ENCODE measurements at regions not wholly inside any gene's neighbourhood (a gene's known extent, or its start where the extent isn't known, plus 50 kb on each side); places are given as distances from the start of the nearest gene placed in this dataset.
"Not testable (repeated sequence)": the region's sequence is repeated elsewhere in the genome, so short reads cannot be mapped to it uniquely, and the experiment has no call there.

DNA sequence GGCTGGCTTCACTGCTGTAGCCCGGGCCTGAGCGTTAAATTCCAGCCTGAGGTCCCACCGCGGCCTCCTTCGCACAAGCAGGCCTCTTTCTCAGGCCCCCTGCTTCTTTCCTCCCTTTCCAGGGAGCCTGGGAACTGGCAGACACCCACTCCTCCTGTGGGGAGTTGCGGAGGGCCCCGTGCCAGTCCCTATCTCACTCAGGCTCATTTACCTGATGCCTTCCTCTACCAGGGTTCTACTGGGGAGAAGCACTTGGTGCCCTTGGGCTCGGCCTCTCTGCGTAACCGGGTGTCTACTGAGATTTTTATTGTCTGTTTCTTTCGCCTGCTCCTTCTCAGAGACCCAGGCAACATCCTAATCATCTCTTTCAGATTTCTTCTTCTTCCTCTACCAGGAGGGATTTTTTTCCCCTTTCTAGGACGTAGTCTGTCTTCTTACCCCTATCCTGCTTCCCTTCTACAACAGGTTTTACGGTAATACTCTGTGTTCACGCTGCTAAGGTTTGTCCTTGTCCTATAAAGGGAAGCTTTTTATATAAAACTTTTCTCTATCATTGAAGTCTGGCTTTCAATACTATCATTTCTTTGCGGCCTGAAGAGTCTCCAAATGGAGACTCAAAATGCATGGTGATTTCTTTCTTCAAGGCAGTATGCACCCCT lies 135.4 kb upstream of the GPR12 start:
- DNase-seq (ENCODE audit: low read depth in 3 of 3): no peak

DNA sequence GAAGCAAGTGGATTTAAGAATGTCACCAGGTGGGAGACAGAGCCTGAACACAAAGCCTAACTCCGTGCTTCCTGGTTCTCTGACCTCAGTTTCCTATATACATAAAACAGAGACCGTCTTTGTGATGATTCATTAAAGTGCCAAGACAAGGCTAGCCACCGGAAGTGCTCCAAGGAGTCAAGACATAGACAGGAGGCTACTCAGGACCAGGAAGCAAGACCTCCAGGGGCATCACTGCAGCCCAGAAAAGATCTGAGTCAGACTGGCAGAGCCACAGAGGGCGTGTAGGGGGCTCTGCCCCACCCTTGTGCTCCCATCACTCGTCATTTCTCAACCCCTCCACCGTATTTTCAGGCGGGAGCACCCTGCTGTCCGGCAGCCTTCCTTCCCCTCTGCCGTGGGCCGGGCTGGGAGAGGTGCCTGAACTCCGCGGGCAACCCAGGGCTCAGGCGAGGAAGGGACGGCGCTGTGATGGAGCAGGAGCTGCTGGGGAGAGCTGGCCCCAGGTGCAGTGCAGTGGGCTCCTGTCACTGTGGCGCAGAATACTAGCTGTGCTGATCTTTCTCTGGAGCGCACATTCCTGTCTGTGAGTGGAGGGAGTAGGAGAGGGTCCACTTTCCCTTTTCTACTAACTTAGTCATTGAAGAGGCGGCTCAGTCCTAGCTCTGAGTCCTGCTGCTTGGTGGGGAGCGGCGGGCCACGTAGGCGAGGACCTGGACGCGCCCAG lies 134.7 kb upstream of the GPR12 start:
- no peak for DNase-seq (ENCODE audit: low read depth in 3 of 3)

DNA sequence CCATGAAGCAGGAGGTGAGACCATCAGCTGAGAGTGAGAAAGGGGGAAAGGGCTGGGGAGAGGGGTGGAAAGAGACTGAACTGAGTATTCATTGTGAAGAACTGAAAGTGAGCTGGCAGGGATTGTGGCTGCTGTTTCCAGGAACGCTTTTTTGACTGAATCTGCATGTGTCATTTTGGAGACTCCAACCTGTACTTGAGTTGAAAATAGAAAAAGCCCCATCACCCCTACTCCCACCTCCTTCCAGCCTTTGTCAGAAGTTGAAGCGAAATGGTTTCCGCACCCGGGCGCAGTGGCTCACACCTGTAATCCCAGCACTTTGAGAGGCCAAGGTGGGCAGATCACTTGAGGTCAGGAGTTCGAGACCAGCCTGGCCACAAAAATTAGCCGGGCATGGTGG lies 128.0 kb upstream of the GPR12 start:
- DNase-seq (ENCODE audit: low read depth in 3 of 3): no peak

DNA sequence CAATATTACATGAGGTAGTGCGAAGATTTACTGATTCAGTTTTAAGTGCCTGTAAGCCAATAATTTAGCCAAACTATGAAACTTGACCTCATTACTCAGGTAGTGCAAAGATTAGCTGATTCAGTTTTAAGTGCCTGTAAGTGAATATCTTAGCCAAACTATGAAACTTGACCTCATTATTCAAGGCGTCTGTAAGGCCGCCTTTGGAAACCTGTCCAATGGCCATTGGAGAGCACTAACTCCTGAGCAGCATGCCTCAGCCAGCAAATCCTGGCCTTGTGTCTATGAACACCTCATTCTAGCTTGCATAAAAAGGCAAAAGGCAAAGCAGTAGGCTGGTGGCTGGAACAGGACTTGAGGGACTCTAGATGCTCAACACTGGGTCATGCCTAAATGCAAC lies 127.0 kb upstream of the GPR12 start:
- DNase-seq (ENCODE audit: low read depth in 3 of 3): no peak

DNA sequence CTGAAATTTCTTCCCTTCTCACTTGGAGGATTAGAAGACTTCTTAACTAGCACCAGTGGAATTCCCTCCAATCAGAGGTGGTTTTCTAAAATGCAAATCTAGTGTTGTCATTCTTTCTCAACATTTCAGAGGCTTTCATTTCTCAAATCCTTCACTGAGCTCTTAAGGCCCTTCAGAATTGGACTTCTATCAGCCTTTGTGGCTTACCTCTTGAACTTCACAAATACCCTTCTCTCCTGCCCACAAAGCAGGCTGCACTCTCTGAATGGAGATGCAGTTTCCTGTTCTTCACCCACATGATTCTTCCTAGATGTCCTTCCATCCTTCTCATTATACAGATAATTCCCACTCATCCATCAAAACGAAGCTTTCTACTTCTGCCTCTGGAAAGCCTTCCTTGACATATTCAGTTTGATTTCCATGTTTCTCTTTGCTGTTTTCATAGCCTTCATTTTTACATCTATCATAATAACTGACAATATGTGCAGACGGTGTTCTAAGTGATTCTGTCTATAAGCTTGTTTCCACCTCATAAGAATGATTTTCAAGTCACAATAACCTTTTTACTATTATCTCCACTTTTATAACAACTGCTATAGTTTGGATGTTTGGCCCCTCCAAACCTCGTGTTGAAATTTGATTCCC lies 123.1 kb upstream of the GPR12 start:
- DNase-seq (ENCODE audit: low read depth in 3 of 3): no peak

DNA sequence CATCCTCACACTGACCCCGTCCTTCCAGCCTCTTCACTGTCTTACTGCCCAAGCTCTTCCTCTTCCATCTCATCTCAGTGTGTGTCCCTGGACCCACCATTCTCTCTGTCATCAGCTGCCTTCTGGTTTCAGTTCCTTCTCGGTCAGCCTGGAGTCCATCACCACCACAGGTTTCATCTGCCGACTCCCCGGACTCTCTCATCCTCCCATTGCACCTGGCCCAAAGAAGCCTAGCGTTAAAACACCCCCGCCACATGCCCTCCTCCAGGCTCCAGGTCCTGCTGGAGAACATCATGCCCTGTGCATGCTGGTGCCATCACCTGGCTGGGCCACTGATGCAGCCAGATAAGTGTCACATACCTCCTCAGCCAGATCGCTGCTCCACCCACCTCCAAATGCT lies 122.1 kb upstream of the GPR12 start:
- DNase-seq (ENCODE audit: low read depth in 3 of 3): no peak

DNA sequence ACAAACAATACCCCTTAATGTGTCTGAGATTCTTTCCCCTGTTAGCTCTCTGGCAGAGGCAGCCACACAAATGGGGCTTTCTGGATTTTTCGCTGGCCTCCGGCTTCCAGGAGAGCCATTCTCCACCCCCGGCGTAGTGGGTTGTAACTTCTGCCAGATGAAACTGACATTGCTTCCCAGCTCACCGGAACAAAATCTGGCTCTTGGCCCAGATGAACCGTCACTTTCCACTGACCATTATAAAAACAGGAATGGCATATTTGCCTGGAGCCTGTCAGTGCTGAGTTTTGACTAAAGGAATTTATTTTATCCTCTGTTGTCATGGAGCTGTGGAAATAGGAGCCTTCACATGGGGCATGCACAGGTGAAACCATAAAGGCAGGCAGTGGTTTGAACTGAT lies 120.6 kb upstream of the GPR12 start:
- no peak for DNase-seq (ENCODE audit: low read depth in 3 of 3)

DNA sequence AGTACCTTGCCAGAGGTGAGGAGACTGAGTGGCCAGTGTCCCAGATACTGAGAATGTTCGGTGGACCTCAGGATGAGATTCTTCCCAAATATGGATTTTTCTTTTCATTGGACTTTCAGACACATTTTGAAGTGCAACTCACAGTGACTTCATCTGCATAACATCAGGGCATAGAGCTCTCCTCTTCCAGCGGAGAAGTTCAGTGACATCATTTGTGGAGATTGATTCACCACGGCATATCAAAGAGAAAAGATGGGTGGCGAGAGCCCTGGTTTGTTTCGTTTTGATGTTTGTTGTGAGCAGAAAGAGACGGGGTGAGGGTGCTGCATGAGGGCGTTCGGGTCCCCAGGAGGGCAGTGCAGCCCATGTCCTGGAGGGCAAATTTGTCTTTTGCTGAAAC lies 120.1 kb upstream of the GPR12 start:
- no peak for DNase-seq (ENCODE audit: low read depth in 3 of 3)

DNA sequence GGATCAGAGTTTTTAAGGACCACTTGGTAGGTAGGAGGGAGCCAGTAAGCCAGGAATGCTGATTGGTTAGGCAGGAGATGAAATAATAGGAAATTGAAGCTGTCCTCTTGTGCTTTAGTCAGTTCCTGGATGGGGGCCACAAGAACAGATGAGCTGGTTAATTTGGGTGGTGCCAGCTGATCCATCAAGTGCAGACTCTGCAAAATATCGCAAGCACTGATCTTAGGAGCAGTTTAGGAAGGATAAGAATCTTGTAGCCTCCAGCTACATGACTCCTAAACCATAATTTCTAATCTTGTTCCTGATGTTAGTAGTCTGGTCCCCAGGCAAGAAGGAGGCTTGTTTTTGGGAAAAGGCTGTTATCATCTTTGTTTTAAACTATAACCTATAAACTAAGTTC lies 117.9 kb upstream of the GPR12 start:
- no peak for DNase-seq (ENCODE audit: low read depth in 3 of 3)

DNA sequence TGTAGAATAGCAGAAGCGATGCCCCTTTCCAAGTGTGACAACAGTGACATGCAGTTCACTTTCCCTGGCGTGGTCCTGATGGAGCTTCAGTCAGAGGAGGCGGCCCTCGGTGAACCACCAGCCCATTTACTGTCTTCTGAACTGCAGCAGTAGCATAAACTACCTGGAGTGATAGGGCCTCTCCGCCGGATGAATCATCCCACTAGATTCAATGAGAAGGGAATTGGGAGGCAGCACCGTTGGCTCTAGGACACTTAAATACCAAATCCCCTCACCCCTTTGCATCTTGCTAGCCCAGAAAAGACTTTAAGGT lies 112.8 kb upstream of the GPR12 start:
- no peak for DNase-seq (ENCODE audit: low read depth in 3 of 3)

DNA sequence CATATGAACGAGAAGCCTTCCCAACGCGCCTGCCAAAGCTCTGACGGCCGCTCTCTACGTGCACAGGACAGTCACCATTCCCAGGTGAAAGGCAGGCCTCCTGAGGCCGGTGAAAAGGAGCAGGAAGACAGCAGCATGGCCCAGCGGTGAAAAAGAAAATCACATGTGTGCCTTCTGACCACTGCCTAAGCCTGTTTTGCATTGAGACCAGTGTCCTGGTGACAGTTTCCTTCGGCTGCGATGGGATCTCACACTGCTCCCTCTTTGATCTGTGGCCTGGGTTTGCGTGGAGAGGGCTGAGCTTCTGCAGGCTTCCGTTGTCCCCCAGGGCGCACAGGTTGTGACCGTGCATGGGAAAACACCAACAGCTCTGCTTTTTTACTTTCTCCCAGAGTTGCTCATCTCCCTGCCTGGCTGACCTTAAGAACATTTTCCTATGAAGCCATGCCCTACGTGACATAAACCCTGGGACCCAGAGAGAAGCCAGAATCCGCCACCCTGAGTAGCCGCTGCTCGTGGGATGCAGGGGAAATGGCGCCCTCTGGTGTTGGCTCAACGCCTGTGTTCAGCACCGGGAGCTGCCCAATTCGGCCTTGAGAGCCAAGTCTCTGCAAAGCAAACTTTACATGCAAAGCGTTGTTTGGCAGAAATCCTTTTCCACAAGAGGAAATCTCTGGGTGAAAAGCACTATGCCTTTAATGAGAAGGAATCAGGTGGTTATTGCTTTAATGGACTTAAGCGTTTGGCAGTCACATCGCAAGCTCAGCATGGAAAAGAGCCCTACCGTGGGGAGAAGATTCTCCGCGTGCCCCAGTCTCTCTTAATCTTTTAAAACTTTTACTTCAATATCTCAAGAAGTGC lies 112.2 kb upstream of the GPR12 start:
- DNase-seq (ENCODE audit: low read depth in 3 of 3): peak; percentile 17 to 57 (median 19)

DNA sequence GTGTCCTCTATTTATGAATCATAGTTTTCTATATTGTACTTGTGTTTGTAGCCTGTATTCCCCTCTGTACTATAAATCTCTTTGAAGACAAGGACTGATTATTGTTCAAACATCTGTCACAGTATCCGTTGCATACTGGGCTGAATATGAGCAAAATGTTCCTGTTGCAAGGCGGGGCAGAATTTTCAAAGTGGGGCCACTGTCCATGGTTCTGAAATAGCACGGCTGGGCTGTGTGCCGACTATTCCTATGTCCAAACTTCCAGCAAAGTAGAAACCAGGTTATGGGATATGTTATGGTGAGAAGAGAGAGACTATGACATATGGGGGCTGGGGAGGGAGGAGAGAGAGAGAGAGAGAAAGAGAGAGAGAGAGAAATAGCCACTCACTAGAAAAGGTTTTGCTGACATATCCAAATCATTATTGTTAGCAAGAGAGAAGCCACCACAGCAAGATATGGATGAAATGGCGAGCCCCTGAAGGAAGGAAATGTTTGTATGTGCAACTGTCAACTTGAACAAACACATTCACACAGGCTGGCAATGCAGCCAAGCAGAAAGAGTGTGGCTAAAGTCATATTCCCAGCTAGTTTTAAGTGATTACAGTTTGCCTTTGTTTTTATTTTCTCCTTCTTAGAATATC lies 107.0 kb upstream of the GPR12 start:
- peak in 1 of 3 donors; percentile 8 for DNase-seq (ENCODE audit: low read depth in 3 of 3)

DNA sequence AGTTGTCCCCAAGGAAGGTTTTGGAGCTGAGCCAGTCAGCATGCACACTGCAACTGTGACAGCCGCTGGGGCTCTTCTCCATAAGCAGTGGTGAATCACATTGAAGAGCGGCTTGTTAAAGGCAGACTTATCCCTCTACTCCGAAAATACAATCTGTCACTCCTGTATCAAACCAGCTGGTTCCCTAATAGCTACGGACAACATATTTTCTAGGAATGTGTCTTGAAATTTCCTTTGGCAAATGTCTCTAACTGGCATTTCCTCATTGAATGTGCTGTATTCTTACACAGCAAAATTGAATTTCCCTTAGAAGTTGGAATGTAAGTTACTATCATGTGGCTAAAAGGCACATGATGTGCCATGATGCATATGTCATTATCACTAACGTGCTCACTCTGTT lies 104.0 kb upstream of the GPR12 start:
- no peak for DNase-seq (ENCODE audit: low read depth in 3 of 3)

DNA sequence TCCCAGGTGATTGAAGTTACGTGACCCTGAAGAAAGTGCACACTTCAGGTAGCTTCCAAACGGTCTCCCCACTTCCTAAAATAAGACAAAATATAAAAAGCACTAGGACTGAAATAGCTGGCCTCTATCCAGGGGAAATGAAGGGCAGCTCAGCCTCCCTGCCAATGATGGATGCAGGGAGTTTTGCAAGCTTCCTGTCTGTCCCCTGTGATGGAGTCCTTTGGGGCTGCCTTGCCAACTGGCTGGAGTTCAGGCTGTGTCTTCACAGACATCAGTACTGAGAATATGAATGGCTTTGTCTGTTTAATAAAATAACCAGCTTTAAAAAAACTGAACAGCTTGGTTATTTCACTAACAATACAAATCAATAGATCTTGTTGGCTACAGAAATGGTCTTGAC lies 101.4 kb upstream of the GPR12 start:
- no peak for DNase-seq (ENCODE audit: low read depth in 3 of 3)

DNA sequence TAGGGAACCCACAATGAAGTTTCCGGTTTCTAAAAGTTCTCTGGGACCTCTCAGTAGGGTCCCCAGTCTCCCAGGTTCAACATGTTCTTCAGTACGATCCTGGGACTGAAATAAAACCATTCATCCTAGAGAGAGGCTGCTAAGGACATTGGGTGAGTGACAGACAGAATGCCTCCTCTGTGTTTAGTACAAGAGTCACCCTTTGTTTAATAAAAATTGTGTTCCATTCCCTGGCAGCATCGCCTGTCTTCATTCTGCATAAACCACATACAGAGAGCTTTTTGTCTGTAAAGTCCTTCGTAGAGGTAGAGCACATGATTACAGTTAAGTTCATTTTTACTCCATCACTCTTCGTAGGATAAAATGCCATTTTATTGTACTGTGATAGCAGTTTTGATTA lies 95.3 kb upstream of the GPR12 start:
- no peak for DNase-seq (ENCODE audit: low read depth in 3 of 3)

DNA sequence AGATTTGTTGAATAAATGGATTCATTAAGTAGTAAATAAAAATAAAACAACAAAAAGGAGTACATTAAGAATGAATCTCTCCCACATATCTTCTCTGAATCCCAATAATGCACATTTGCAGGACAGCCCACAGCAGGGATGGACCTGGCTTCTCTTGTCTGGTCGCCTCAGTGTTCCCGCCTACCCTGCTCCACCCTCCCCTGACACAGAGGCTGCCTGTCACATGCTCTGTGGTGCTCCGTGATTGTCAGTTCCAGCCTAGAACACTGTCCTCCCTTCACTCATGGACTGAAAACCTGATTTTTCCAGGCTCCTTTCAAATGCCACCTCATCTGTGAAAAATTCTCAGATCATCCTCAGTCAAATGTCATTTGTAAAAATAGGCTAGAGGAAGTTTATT lies 94.5 kb upstream of the GPR12 start:
- DNase-seq (ENCODE audit: low read depth in 3 of 3): no peak

DNA sequence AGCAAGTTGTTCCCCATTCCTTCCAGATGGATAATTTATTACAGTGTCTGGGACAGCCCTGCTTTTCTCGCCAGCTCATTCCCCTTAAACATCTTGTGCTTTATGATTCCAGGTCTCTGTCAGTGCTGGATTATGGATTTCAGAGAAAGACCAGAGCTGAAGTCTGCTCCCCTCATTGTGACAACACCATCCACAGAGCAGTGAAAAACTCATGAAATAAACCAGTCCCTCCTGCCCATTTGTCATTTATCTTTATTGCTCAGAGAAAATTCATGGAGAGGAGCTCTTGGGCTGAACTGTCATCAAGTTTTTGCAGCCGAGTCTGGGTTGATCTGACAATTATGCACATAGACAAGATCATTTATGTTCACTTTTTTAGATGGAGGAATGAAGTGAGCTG lies 92.7 kb upstream of the GPR12 start:
- DNase-seq (ENCODE audit: low read depth in 3 of 3): no peak

DNA sequence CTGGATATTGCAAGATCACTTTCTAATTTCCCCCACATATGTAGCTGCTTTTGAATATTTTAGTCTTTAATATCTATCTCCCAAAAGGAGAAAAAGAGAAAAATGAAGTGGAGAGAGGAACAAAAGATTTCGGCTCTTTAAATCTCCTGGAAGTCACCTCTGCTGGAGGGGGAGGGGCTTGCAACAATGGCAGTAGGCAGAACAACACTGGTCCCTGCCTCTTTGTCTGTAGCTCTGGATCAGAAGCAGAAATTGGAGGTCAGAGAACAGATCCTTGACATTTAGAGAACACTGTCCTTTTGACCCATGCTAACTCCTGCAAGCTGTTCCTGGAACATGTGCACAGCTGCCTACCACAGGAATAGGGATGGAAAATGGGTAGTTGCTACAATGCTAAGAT lies 86.7 kb upstream of the GPR12 start:
- DNase-seq (ENCODE audit: low read depth in 3 of 3): no peak

DNA sequence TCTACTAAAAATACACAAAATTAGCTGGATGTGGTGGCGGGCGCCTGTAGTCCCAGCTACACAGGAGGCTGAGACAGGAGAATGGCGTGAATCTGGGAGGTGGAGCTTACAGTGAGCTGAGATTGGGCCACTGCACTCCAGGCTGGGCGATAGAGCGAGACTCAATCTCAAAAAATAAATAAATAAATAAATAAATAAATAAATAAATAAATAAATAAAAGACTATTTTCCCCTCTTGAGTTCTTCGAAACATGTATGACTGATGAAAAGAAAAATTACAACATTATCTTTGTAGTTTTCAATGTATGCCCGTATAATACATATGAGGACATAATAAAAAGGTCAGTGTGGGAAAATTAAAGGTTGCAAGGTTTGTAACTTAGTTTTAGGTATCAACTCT lies 84.5 kb upstream of the GPR12 start:
- DNase-seq (ENCODE audit: low read depth in 3 of 3): not testable (repeated sequence)

DNA sequence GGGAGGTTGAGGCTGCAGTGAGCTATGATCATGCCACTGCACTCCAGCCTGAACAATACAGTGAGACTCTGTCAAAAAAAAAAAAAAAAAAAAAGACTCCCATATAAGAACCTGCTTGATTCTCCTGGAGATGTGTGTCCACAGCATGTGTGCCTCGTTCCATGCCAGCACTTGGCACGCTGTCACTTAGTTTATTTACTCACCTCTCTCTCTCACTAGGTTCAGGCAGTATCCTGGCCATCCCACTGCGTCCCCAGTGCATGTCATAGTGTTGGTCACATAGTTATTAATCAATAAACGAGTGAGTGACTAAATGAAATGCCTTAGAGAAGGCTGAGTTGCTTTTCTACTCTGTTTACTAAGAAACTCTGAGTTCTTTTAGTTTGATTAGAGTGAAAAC lies 79.1 kb upstream of the GPR12 start:
- DNase-seq (ENCODE audit: low read depth in 3 of 3): no peak

DNA sequence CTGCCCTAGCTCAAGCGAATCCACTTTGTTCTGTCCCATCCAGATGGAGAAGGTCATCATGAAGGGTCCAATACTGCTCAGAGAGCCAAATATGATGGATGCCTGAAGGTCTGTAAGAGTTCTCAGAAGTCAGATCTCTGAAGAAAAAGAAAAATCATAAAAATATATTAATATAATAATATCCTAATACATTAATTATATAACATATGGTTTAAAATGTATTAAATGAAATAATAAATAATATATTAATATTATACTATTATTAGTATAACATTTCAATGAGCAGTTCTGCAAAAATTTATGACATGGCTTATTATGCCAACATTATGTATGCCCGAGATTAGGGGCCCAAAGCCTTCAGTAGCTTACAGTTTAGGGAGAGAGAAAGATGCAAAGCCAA lies 78.2 kb upstream of the GPR12 start:
- no peak for DNase-seq (ENCODE audit: low read depth in 3 of 3)

DNA sequence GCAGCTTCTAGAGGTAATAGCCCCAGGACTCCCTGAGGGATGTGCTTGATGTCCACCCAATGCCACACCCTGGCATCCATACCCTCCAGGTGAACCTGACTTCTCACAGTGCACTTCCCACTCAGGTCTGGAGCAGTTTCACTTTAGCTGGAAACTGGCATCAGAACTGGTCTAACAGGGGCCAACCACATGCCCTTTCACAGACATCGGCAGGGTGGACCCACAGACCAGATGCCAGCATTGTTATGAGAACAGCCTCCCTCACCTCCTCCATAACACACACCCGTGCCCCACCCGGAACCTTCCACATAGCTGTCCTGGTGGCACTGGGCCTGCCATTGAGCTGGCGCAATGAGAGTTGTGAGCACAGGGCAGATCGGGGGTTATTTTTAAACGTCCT lies 77.4 kb upstream of the GPR12 start:
- no peak for DNase-seq (ENCODE audit: low read depth in 3 of 3)
